ENCODE measurements at regions not wholly inside any gene's neighbourhood (a gene's known extent, or its start where the extent isn't known, plus 50 kb on each side); places are given as distances from the start of the nearest gene placed in this dataset.

GRCh38 chr6:19524366-19525186 is 312.6 kb upstream of the ID4 start:
- CTCF ChIA-PET, result no interaction called here
- no peaks in the 10 kb centered on the region for H3K27me3 ChIP-seq (ENCODE audit: control insufficient read depth in 2 of 2, insufficient read depth in 2 of 2, low read length in 2 of 2)
- H3K36me3 ChIP-seq (ENCODE audit: control insufficient read depth in 2 of 2, extremely low read depth in 1 of 2, insufficient read depth in 2 of 2, low read length in 2 of 2), result no peaks in the 10 kb centered on the region
- H3K79me2 ChIP-seq (ENCODE audit: control insufficient read depth, insufficient read depth, low read length), result no peaks in the 10 kb centered on the region
- H3K4me2 ChIP-seq (ENCODE audit: insufficient read depth, low read length), result no peak overlapping the region
- no peak overlapping the region for H2AFZ ChIP-seq (ENCODE audit: low read depth, low read length)
- no peak overlapping the region for H3K4me3 ChIP-seq (replicated peaks in 1 of 3; ENCODE audit: insufficient read depth in 1 of 3, low read depth in 1 of 3, low read length in 3 of 3)
- BruUV-seq (replicated peaks), result no TSS peak
- dilution Hi-C loops (cut with MboI; ENCODE audit: extremely low pct_ligation_motif_present, low sequenced_read_pairs) (no loop called here), intact Hi-C loops (cut with micrococcal nuclease) (no loop called here)
- H4K20me1 ChIP-seq (replicated peaks; ENCODE audit: control insufficient read depth, extremely low read depth, insufficient read depth, low read length), result no peaks in the 10 kb centered on the region
- DNase-seq (ENCODE audit: low read depth, low spot score) (no peak), FAIRE-seq (no peak)
- H3K9ac ChIP-seq (replicated peaks; ENCODE audit: extremely low read depth, insufficient read depth, low read length), result no peak overlapping the region
- no peaks in the 10 kb centered on the region for H3K9me1 ChIP-seq (replicated peaks; ENCODE audit: control insufficient read depth, extremely low read depth, insufficient read depth, low read length)
- H3K4me1 ChIP-seq (ENCODE audit: control insufficient read depth, extremely low read depth, insufficient read depth, low read length), result no peaks in the 10 kb centered on the region
- POLR2A ChIA-PET, result no interaction called here
- no peak overlapping the region for H3K27ac ChIP-seq (ENCODE audit: insufficient read depth, low read depth, low read length)
- TF ChIP-seq GATA2 (IDR thresholded peaks at IDR 0.05; ENCODE audit: insufficient read depth, insufficient read length, low read depth, low read length) (no peak), POLR2AphosphoS5 (IDR thresholded peaks at IDR 0.05; ENCODE audit: insufficient read depth, low read depth, low read length) (no peak), POLR2A (IDR thresholded peaks at IDR 0.05; ENCODE audit: low read depth, low read length) (no peak), FOS (IDR thresholded peaks at IDR 0.05; ENCODE audit: borderline replicate concordance, insufficient read depth, low read length) (no peak), EZH2 (IDR thresholded peaks at IDR 0.05; ENCODE audit: borderline replicate concordance, low read depth, low read length, severe bottlenecking) (no peak), CTCF (IDR thresholded peaks at IDR 0.05; ENCODE audit: extremely low read depth in 1 of 2, insufficient read depth in 1 of 2, low read depth in 1 of 2, low read length in 2 of 2) (no peak), MYC (IDR thresholded peaks at IDR 0.05; ENCODE audit: low read depth, low read length) (no peak), JUN (IDR thresholded peaks at IDR 0.05; ENCODE audit: borderline replicate concordance, insufficient read depth, insufficient read length, low read depth) (no peak)
- TF ChIP-seq, protein P1, sequence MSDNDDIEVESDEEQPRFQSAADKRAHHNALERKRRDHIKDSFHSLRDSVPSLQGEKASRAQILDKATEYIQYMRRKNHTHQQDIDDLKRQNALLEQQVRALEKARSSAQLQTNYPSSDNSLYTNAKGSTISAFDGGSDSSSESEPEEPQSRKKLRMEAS (IDR thresholded peaks at IDR 0.05; ENCODE audit: insufficient read depth, insufficient read length), result no peak
- H3K9me3 ChIP-seq (replicated peaks; ENCODE audit: control insufficient read depth, insufficient read depth, low read length), result no peaks in the 10 kb centered on the region

Measured in endothelial cell of umbilical vein (primary cell).